ENCODE measurements at regions not wholly inside any gene's neighbourhood (a gene's known extent, or its start where the extent isn't known, plus 50 kb on each side); places are given as distances from the start of the nearest gene placed in this dataset.
"Not testable (repeated sequence)": the region's sequence is repeated elsewhere in the genome, so short reads cannot be mapped to it uniquely, and the experiment has no call there.

- no peak for DNase-seq
These were observed 185.6 kb upstream of the COL3A1 start for GRCh38 chr2:188788621-188789020.

DNA sequence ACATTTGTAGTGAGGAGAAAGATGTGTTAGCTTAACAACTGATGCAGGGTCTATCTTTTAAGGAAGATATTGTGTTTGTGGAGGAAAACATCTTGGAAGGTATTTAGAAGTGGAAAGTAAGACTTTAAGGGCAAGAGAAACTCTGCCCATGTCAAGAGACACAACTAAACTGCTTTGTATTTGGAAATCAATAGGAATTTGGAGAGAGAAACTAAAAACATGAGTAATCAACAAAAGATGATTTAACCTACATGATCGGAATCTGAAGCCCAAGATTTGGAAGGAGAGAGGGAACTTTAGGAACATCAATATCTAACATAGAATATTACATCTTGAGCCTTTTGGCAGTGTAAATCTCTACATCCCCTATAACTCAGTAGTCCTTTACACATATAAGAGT is 184.2 kb upstream of the COL3A1 start:
- DNase-seq, result no peak

GRCh38 chr2:188794453-188794852 is 179.7 kb upstream of the COL3A1 start:
- DNase-seq, result not testable (repeated sequence)

DNA sequence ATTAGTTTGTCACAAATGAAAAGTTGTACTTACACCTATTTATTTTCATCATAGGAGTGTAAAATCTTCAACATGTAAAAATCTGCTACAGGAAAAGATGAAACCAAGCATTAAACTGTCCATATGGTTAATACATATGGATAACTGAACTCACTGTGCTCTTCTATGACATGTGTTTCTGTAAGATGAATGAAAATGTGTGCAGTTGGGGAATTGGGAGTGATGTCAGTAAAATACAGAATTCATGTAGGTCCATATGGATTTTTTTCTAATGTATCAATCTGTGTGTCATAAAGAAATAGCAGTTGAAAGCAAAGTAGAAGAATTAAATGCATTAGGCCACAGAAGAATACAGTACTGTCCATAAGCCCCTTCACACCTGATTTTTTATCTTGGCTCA is 178.4 kb upstream of the COL3A1 start:
- DNase-seq, result no peak

GRCh38 chr2:188797371-188797770 is 176.8 kb upstream of the COL3A1 start:
- no peak for DNase-seq

GRCh38 chr2:188798159-188798558 is 176.0 kb upstream of the COL3A1 start:
- DNase-seq, result no peak

- DNase-seq, result no peak
These were observed 169.0 kb upstream of the COL3A1 start for GRCh38 chr2:188805219-188805618.

- no peak for DNase-seq
These were observed 165.2 kb upstream of the COL3A1 start for GRCh38 chr2:188808947-188809355.

GRCh38 chr2:188810586-188810985 is 163.6 kb upstream of the COL3A1 start:
- DNase-seq, result no peak

DNA sequence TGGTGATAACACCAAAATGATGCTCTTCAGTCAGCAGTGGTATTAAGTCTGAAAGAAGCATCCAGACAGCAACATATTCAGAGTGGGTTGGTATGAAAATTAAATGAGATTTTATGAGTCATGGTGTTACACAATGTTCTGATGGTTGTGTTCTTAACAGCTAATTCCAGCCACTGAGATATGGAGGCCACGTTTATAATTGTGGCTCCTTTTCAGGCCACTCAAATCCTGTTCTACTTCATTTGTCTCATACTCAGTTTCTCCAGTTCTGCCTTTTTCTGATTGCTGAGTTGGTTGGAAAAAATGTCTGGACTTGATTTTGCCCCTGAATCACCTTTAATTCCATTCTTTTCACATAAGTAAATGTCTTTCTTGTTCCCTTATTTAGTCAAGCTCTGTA is 162.7 kb upstream of the COL3A1 start:
- DNase-seq, result no peak

DNA sequence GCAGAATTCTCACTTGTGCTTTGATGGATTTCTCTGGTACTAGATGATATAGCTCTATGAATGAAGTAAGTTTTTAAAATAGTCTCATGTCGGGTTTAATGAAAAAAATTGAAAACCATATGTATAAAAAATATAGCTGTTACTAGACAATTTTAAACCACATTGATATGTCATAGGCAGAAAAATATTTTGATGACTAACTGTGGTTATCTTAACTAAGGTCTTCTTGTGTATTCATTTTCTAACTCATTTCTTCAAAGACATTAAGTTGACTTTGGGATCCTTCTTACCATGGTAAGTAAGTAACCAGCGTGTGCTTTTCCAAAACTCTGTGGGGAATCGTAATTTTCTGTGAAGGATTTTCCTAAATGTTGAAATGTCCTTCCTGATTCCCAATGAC is 160.9 kb upstream of the COL3A1 start:
- DNase-seq, result no peak

GRCh38 chr2:188813857-188814256 is 160.3 kb upstream of the COL3A1 start:
- DNase-seq, result no peak

- no peak for DNase-seq
These were observed 155.2 kb upstream of the COL3A1 start for GRCh38 chr2:188819011-188819410.

- DNase-seq, result no peak
These were observed 154.4 kb upstream of the COL3A1 start for GRCh38 chr2:188819792-188820191.

- no peak for DNase-seq
These were observed 153.6 kb upstream of the COL3A1 start for GRCh38 chr2:188820576-188820975.

- no peak for DNase-seq
These were observed 150.0 kb upstream of the COL3A1 start for GRCh38 chr2:188824125-188824524.

GRCh38 chr2:188833331-188833730 is 140.8 kb upstream of the COL3A1 start:
- no peak for DNase-seq

GRCh38 chr2:188833799-188834198 is 140.4 kb upstream of the COL3A1 start:
- no peak for DNase-seq

GRCh38 chr2:188835006-188835405 is 139.2 kb upstream of the COL3A1 start:
- no peak for DNase-seq

- no peak for DNase-seq
These were observed 138.4 kb upstream of the COL3A1 start for GRCh38 chr2:188835821-188836220.

- DNase-seq, result no peak
These were observed 128.5 kb upstream of the COL3A1 start for GRCh38 chr2:188845692-188846091.

- DNase-seq, result no peak
These were observed 125.2 kb upstream of the COL3A1 start for GRCh38 chr2:188848887-188849435.

- no peak for DNase-seq
These were observed 123.4 kb upstream of the COL3A1 start for GRCh38 chr2:188850786-188851185.

GRCh38 chr2:188851311-188851710 is 122.9 kb upstream of the COL3A1 start:
- no peak for DNase-seq

- no peak for DNase-seq
These were observed 122.3 kb upstream of the COL3A1 start for GRCh38 chr2:188851826-188852225.

GRCh38 chr2:188852772-188853171 is 121.4 kb upstream of the COL3A1 start:
- no peak for DNase-seq

All from T-helper 2 cell (primary cell).